ENCODE measurements at regions not wholly inside any gene's neighbourhood (a gene's known extent, or its start where the extent isn't known, plus 50 kb on each side); places are given as distances from the start of the nearest gene placed in this dataset.
A peak's percentile ranks its signal among the peaks of the same experiment; 100 is the strongest.

- no peaks in the 10 kb centered on the region for H3K36me3 ChIP-seq
- H3K9me3 ChIP-seq = no peaks in the 10 kb centered on the region
- TF ChIP-seq POLR2A (IDR thresholded peaks at IDR 0.05) = no peak
- TF ChIP-seq CTCF (IDR thresholded peaks at IDR 0.05) = no peak
- WGBS, 2 donors = 36 to 38% methylated on average over 4 of the region's 4 CpGs
- H3K27ac ChIP-seq = peak overlapping the region in 1 of 3 donors; percentile 2
- H3K27me3 ChIP-seq = no peaks in the 10 kb centered on the region
- DNase-seq = peak; percentile 33 to 39
- no peak overlapping the region for H3K4me3 ChIP-seq (replicated peaks in 1 of 3)
- intact Hi-C loops (cut with DNase I) = no loop called here
- peaks cover 6 to 7% of the 10 kb centered on the region in 2 donors for H3K4me1 ChIP-seq
Observed at GRCh38 chr2:174691201-174691779, 73.0 kb downstream of the CHRNA1 start.

GRCh38 chr2:174690026-174690425 lies 74.2 kb downstream of the CHRNA1 start:
- no peak overlapping the region for H3K4me3 ChIP-seq (replicated peaks in 1 of 3)
- H3K27me3 ChIP-seq = no peaks in the 10 kb centered on the region
- H3K4me1 ChIP-seq = peaks cover 6 to 7% of the 10 kb centered on the region in 2 donors
- 88 to 95% methylated on average over 3 of the region's 3 CpGs for WGBS, 2 donors
- DNase-seq = no peak
- H3K9me3 ChIP-seq = no peaks in the 10 kb centered on the region
- no peak overlapping the region for H3K27ac ChIP-seq
- intact Hi-C loops (cut with DNase I) = no loop called here
- TF ChIP-seq POLR2A (IDR thresholded peaks at IDR 0.05) (no peak), CTCF (IDR thresholded peaks at IDR 0.05) (no peak)
- H3K36me3 ChIP-seq = no peaks in the 10 kb centered on the region

- Histone ChIP-seq H3K27ac (no peak overlapping the region), H3K27me3 (no peaks in the 10 kb centered on the region), H3K4me3 (replicated peaks in 1 of 3) (no peak overlapping the region), H3K9me3 (no peaks in the 10 kb centered on the region), H3K36me3 (no peaks in the 10 kb centered on the region), H3K4me1 (peaks cover 6 to 11% of the 10 kb centered on the region in 2 donors)
- 47 to 52% methylated on average over 2 of the region's 2 CpGs for WGBS, 2 donors
- peak in 3 of 6 experiments; percentile 19 to 37 (median 29) for TF ChIP-seq CTCF (IDR thresholded peaks at IDR 0.05)
- TF ChIP-seq POLR2A (IDR thresholded peaks at IDR 0.05) = no peak
- no peak for DNase-seq
- intact Hi-C loops (cut with DNase I) = loop anchor here (10.0 kb wide), 1 partner anchor 83 kb away; no protein-coding TSS in a partner anchor
Observed at GRCh38 chr2:174688079-174688478, 76.2 kb downstream of the CHRNA1 start.

- DNase-seq = no peak
- WGBS, 2 donors = 83 to 85% methylated on average over 1 of the region's 1 CpG
- Histone ChIP-seq H3K4me3 (replicated peaks in 1 of 3) (no peak overlapping the region), H3K36me3 (no peaks in the 10 kb centered on the region), H3K4me1 (peaks cover 6 to 8% of the 10 kb centered on the region in 2 donors), H3K27ac (no peak overlapping the region), H3K27me3 (no peaks in the 10 kb centered on the region), H3K9me3 (no peaks in the 10 kb centered on the region)
- TF ChIP-seq POLR2A (IDR thresholded peaks at IDR 0.05) = no peak
- no peak for TF ChIP-seq CTCF (IDR thresholded peaks at IDR 0.05)
- intact Hi-C loops (cut with DNase I) = loop anchor here (10.0 kb wide), 1 partner anchor 82 kb away; no protein-coding TSS in a partner anchor
Observed at GRCh38 chr2:174686430-174686829, 77.8 kb downstream of the CHRNA1 start.

GRCh38 chr2:174683392-174683759 lies 80.9 kb downstream of the CHRNA1 start:
- no peak overlapping the region for H3K27ac ChIP-seq
- WGBS, 2 donors = 10 to 11% methylated on average over 10 of the region's 10 CpGs
- no peaks in the 10 kb centered on the region for H3K36me3 ChIP-seq
- H3K4me1 ChIP-seq = peaks cover 4 to 9% of the 10 kb centered on the region in 2 donors
- no peak for TF ChIP-seq POLR2A (IDR thresholded peaks at IDR 0.05)
- TF ChIP-seq CTCF (IDR thresholded peaks at IDR 0.05) = no peak
- no peak for DNase-seq
- H3K4me3 ChIP-seq (replicated peaks in 1 of 3) = peak overlapping the region; percentile 33 to 89 (median 52)
- H3K9me3 ChIP-seq = no peaks in the 10 kb centered on the region
- no peaks in the 10 kb centered on the region for H3K27me3 ChIP-seq
- intact Hi-C loops (cut with DNase I) = loop anchor here (10.0 kb wide), 1 partner anchor 79 kb away; no protein-coding TSS in a partner anchor
